NCI-H345 treated with DMSO at 0.1 percent for 48 hours (cell line): ENCODE measurements at regions not wholly inside any gene's neighbourhood (a gene's known extent, or its start where the extent isn't known, plus 50 kb on each side); places are given as distances from the start of the nearest gene placed in this dataset.
"Not testable (repeated sequence)": the region's sequence is repeated elsewhere in the genome, so short reads cannot be mapped to it uniquely, and the experiment has no call there.

Experiments used
- DNase-seq: peaks from one replicate; lab custom pipeline; 2025; ENCODE audit not compliant: unreplicated experiment; lab: John Stamatoyannopoulos, UW

DNA sequence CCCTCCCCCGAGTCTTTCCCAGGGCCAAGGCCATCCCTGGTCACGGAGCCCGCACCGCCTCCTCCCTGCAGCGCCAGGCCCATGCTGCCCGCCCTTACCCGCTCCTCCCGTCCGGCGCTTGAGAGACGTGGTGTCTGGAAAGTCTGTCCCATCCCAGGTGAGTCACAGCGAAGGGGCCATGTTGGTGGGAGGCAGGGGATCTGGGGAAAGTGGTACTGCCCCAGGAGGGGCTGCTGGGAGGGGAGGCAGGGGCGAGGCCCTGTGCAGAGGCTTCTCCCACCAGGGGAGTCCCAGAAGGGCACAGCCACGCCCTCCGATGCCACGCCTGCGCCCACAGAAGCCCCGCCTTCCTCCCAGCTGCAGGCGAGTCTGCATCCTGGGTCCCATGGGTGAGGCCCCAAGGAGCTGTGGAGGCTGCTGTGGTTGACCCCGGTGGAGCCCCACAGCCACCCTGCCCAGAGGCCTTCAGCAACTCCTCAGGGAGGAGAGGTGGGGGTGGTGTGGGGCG lies 107.0 kb upstream of the PPP1R26 start:
- no peak for DNase-seq

DNA sequence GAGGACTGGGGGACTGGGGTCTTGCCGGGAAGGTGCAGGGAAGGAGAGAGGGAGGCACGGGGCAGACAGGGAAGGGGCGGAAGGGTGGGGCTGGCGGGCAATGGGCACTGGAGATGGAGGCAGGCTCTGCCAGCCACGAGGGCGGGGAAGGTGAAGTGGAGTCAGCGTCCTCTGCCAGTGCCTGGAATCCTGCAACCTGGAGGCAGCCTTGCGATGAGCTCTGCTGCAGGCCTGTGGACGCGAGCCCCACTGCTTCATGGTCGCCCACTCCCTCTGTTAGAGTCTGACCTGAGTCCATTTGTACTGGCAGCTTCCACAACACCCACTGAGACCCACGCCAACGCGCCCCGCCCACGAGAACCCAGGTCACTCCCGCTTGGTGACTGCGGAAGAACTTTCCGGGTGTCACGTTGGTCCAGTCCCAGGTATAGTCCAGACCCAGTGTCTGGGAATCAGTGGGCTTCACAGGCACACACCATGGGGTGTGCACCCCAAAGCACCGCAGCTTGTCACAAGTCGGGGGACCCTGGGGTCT lies 106.4 kb upstream of the PPP1R26 start:
- DNase-seq, result no peak

DNA sequence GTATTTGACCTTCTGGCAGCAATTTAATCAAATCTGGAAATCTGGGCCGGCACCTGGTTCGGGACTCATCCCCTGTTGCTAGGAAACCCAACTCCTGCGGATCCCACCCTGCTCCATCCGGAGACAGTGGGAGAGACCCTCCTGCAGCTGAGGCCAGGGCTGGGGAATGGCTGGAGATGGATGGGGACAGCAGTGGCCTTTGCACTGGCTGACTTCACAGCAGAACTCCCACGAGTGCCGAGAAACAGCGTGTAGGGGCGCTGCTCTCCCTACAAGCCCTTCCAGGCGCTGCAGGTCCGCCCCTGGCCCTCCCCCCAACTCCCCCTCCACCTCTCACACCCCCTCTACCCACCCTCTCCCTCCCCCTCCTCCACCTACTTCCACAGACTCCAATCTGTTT lies 105.8 kb upstream of the PPP1R26 start:
- DNase-seq, result no peak

DNA sequence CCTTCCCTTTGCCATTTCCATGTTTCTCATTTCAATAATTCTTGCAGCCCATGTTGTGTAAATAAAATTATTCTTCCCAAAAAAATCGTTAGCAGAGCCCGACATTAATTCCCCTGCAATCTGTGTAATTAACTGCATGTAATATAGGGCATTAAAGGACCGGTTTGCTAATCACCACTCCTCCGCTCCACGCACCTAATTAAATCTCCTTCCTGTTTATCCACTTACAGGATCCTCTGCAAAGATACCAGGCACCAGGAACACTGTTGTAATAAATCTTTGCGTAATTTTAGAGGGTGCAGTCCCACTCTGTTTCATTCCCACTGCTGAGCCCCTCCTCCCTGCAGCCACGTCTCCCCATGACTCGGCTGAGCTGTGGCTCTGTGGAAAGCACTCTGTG lies 105.0 kb upstream of the PPP1R26 start:
- no peak for DNase-seq

DNA sequence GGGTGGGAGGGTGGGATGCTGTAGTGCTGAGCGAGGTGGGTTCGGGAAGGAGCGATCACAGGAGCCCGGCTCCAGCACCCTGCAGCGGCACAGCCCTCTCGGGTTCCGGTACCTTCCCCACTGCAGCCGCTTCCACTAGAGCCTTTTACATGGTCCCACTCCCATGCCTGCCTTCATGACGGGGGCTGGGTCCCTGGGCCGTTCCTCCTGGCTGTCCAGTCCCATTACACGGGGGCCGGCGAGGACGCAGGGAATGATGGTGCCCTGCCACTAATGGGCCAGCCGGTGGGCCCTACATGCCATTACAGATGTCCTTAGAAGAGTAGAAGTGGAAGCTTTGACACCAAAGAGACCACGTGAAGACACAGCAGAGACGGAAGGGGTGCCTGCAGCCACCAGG lies 104.6 kb upstream of the PPP1R26 start:
- no peak for DNase-seq

DNA sequence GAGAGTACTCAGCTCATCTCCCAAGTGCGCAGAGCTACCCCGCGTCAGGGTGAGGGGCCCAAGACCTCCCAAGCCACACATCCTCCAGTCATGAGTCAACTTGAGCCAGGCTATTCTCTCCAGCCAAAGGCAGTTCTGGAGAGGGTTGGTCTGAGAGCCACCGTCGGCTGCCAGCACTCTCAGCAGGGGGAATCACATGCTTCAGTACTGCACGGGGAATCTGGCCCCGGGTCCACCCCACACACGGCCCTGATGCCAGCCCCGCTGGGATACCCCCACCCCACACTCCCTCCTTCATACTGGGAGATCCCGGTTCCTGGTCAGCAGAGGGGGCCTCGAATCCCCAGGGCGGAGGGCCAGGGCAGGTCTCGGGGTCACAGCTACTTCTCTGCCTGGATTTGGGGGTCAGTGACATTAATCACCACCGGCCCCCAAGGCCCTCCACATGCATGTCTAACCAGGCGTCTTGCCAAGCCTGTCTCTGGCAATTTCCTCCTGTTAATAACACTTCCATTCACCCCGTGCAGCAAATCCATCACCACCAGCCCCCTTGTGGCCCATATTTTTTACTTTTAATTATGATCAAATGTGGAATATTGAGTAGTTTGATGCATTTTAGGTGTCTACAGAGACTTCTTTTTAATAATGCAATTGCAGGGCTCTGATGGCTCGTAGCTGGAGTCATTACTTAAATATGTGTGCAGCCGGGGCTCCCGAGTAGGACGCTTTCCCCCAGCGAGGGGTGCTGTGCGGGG lies 102.9 kb upstream of the PPP1R26 start:
- no peak for DNase-seq

DNA sequence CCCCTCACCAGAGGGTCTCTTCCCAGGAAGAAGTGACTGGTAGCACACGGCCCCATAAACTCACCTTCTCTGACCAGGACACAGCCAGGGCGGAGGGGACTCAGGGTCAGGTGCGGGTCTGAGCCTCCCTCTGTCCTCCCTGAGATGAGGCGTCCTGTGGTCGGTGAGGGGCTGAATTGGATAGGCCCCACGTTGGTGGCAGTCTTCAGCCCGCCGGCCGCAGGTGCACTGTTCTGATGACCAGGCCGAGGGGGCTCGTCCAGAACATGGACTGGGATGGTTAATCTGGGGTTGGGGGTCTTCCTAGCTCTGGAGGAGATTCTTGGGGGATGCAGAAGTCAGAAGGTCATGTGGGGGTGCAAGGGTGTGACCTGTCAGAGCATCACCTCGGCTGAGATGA lies 102.2 kb upstream of the PPP1R26 start:
- DNase-seq, result no peak

DNA sequence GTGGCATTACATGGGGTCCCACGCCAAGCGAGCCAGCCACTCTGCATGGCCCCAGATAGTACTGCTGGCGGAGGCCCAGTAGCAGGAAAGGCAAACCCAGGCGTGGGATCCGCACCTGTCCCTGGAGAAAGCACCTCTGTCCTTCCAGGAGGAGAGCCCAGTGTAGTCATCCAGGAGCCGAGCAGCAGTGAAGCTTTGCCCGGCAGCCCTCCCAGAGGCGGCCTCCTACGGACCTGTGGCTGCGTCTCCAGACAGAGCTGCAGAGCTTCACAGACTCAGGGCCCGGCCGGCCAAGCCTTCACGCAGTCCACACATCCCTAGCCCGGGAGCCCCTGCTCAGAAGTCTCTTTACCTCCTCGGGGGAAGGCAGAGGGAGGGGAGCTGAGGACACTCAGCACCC lies 100.8 kb upstream of the PPP1R26 start:
- DNase-seq, result no peak

DNA sequence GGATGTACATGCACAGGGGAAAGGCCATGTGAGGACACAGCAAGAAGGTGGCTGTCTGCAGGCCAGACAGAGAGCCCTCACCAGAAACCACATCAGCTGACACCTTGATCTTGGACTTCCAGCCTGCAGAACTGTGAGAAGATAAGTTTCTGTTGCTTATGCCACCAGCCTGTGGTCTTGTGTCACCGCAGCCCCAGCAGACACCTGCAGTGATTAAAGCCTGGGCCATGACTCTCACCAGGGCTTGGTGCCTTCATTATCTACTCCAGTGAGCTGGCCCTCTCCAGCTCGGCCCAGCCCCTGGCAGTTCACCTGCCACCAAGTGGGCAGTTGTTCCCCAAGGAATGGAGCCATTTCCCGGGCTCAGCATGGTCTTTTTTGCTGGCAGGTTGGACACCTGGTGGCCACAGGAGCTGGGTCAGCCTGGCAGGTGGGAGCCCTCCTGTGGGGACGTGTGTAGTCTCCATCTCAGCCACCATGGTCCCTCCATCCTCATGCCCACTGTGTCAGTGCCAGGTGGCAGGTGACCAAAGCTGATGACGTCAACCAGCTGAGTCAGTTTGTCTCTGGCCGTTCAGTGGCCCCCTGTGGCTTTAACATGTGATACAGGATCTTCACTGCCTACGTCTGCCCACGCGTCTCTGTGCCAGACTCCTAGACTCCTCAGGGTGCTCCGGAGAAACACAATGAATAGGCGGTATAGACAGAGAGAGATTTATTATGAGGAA lies 99.9 kb upstream of the PPP1R26 start:
- DNase-seq, result no peak

DNA sequence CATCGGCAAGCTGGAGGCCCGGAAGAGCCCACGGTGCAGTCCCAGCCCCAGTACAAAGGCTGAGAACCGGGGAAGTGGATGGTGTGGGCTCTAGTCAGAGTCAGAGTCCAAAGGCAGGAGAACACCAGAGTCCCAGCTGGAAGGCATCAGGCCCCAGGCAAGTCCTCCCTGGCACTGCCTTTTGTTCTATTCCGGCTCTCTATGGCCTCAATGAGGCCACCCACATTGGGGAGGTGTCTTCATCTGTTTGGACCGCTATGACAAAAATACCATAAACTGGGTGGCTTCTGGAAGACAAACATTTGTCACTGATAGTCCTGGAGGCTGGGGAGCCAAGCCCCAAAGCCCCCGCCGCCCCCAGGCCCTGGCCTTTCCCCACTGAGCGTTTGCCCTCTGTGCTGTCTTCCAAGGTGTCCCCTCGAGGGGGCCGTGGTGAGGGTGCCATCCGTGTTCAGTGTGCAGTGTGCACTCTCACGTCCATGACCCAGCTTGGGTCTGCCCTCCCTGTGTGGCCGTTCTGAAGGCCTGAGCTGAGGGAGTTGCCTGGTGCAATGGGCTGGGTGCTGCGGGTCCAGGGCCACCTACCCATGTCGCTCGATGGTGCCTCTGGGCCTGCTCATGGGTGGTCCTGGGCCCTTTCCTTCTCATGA lies 99.1 kb upstream of the PPP1R26 start:
- no peak for DNase-seq

DNA sequence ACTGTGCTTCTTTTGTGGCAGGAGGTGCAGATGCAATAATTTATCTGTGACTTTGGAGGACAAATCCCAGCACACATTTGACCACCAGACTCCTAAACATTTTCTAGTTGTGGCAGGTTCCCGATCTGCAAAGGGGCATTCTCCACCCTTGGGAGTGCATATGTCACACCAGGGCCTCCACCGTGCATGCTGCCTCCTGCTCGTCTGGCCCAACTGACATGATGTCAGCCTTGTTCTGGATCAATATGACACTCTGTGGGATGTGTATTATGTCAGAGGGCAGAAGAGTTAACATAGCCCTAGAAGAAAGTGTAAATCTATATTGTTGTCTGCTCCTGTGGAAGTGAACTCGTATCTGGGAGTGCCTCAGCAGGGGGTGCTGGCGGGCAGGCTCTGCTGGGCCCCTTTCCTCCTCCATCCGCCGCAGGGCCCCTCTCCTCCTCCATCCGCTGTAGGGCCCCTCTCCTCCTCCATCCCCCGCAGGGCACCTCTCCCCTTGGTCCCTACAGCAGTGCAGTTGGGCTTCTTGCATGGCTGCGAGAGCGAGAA lies 97.7 kb upstream of the PPP1R26 start:
- no peak for DNase-seq

DNA sequence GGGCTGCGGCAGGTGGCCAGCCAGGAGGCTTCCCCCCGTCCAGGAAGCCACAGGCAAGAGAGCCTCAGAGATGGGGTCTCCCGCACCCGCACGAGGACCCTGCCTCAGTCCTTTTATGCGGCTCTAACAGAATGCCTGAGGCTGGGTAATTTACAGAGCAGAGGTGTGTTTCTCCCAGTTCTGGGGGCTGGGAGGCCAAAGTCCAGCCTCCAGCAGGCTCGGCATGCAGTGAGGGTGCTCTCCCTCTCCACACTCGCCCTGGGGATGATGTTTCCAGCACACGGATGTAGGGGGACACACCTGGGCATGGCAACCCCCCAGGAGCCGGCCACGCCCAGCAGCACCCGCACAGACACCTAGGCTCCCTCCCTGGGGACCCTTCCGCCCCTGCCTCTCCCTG lies 95.4 kb upstream of the PPP1R26 start:
- DNase-seq, result no peak

DNA sequence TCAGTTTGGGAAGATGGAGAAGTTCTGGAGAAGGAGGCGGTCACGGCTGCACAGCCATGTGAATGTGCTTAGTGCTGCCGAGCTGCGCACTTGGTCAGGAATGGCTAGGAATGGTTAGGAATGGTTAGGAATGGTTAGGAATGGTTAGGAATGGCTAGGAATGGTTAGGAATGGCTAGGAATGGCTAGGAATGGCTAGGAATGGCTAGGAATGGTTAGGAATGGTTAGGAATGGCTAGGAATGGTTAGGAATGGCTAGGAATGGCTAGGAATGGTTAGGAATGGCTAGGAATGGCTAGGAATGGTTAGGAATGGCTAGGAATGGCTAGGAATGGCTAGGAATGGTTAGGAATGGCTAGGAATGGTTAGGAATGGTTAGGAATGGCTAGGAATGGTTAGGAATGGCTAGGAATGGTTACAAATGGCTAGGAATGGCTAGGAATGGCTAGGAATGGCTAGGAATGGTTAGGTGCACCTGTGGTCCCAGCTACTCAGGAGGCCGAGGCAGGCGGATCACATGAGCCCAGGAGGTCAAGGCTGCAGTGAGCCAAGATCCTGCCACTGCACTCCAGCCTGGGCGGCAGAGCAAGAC lies 94.7 kb upstream of the PPP1R26 start:
- DNase-seq, result not testable (repeated sequence)

DNA sequence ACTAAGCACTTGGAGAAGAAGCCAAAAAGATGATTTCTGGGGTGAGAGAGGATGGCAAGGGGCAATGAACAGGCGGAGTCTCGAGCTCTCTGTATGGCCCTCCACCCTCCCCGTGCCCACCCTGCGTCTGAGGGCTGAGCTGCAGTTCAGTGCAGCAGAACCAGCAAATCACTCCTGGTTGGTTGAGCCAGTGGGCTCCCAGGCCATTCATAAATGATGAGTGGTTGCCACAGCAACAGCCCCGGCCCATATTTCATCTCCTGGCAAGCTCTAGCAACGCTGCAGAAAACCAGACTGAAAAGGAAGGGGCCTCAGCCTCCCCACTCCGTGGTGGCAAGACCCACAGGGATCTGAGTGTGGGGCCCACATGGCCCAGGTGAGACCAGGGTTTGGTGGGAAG lies 93.8 kb upstream of the PPP1R26 start:
- DNase-seq, result no peak

DNA sequence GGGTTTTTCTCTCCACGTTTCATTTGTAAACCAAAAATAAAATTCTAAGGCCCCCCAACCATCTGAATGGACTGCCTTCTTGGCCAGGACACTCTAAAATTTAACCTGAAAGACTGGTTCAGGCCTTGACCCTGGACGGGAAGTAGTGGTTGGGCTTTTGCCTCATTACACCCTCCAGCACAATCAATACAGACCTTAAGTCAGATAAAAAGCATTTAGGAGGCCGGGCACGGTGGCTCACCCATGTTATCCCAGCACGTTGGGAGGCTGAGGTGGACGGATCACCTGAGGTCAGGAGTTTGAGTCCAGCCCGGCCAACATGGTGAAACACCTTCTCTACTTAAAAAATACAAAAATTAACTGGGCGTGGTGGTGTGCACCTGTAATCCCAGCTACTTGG lies 91.6 kb upstream of the PPP1R26 start:
- no peak for DNase-seq

DNA sequence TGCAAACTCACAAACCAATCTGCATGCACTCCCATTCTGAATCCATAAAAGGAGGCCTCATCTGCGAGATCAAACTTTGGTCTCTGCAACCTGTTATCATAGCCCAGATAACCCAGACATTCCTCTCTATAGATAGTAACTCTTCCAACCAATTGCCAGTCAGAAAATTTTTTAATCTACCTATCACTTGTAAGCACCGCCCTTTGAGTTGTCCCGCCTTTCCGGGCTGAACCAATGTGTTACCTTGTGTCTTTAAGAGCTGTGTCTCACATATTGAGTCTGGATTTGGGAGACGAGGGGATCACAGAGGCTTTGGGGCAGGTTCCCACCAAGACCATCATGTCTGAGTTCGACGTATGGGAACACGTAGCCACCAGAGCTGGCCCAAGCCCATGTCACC lies 91.1 kb upstream of the PPP1R26 start:
- no peak for DNase-seq

DNA sequence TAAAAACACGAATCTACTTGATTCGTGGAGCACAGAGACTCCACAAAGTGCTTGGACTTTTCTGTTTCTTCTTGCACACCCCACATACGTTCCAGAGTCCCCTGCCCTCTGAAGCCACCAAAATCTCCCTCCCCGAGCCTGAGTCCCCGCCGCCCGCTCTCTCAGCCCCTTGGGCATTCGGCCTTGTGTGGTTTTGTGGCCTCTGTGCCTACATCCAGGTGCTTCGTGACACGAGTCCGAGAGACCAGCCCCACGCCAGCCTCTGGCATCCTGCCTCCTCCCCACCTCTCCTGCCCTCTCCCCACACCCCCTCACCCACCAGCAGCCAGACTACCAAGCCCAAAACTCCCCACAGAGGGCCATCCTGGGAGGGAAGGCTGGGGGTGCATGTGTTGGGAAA lies 87.8 kb upstream of the PPP1R26 start:
- no peak for DNase-seq

DNA sequence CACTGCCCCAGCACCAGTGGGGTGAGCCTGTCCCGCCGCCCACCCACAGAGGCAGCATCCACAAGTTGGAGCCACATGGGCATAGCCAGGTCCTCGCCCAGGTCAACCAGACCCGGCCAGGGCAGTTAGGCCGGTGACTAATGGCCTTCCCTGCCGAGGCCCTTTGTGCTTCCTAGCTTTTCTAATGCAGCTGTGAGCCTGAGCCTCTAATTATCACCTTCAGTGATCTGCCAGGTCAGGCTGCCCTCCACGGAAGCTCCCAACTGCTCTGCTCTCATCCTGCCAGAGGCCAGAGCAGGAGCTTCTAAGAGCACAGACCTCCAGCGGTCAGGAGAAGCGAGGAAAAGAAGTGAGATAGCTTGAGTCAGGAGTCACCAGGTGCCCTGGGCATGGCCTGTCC lies 87.1 kb upstream of the PPP1R26 start:
- no peak for DNase-seq

DNA sequence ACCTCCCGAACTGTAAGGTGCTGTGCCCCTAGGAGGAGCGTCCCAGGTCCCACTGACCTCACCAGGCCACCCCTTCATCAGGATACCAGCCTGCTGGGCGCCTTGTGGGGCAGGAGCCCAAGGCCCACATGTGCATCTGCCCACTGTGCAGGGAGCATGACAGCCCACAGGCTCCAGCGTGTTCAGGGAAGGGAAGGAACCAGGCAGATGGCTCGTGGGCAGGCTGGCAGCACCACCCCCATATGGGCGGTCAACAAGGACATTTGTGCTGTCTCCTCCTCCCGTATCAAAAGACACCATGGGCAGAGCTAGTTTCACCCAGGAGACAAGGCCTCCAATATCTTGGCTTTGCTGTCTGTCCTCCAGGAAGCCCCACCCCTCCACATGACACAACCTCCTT lies 85.5 kb upstream of the PPP1R26 start:
- DNase-seq, result no peak

DNA sequence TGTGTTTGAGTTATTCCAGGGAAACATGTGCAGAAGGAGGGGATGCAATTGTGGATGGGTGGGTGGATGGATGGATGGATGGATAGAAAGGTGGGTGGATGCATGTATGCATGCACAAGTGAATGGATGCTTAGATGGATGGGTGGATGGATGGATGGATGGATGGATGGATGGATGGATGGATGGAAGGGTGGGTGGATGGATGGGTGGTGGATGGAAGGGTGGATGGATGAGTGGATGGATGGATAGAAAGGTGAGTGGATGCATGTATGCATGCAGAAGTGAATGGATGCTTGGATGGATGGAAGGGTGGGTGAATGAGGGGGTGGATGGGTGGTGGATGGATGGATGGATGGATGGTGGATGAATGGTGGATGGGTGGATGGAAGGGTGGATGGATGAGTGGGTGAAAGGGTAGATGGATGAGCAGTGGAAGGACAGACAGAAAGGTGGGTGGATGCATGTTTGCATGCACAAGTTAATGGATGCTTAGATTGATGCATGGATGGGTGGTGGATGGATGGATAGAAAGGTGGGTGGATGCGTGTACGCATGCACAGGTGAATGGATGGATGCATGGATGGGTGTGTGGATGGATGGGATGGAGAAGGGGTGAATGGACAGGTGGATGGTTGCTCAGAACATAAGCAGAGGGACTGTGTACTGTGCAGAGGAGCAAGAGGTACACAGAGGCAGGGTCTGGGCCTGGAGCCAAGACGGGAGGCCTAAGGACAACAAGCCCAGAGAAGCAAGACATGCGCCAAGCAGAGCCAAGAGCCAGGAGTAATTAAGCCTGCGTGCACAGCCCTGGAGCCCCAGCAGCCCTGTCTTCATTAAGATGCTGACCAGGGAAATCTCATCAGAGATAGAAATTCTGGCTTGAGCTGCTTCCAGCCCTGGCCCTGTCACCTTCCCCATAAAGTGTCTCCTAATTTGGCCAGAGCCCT lies 84.6 kb upstream of the PPP1R26 start:
- no peak for DNase-seq
